ENCODE measurements at regions not wholly inside any gene's neighbourhood (a gene's known extent, or its start where the extent isn't known, plus 50 kb on each side); places are given as distances from the start of the nearest gene placed in this dataset.

DNA sequence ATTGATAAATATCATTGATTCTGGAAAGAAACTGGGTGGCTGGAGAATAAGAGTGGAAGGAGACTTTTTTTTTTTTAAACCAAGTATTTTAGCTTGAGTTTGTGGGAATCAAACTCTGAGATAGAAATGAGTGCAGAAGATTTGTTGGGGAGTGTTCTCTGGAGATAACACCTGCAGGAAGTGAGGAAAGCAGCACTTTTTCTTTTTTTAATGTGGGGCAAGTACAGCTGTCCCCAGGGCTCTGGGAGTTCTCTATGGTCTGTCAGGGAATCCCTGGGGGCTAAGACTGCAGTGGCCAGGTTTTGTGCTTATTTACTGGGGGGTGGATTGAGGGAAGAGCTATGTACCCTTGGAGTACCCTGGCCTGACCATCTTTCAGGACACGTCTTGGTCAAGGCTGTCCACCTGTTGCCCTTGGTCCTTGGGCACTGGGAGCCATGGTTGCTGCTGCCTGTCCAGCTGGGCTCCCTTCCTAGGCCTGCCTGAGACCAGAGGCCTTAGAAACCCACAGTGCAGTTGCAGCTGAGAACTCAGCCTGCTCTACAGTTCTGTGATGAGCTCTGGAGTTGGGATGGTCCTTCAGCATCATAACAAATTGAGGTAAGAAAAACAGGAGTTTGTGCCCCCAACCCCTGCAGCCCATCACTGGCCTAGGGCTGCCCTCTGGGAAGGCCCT is 85.8 kb downstream of the PHAX start:
- TF ChIP-seq CTCF (IDR thresholded peaks at IDR 0.05): no peak
- TF ChIP-seq POLR2A (IDR thresholded peaks at IDR 0.05): no peak
- no peak for TF ChIP-seq POLR2AphosphoS5 (IDR thresholded peaks at IDR 0.05)

All from sigmoid colon (tissue), 4 donors.